Caco-2 (cell line): ENCODE measurements at regions not wholly inside any gene's neighbourhood (a gene's known extent, or its start where the extent isn't known, plus 50 kb on each side); places are given as distances from the start of the nearest gene placed in this dataset.

Source experiments
- BruUV-seq: library from RNA; stranded (reverse); fragments of 400-500 nt; replicated peaks from 2 replicates; lab custom pipeline; 2021; lab: Mats Ljungman, UMichigan
- CTCF ChIA-PET: fragments of 300-600 bp; sonication (Branson Sonifier 250); formaldehyde crosslinking; loops from one replicate; lab custom pipeline; 2022; ENCODE audit warnings: antibody characterized with exemption; lab: Charles Lee
- POLR2A ChIA-PET: fragments of 300-600 bp; sonication (Branson Sonifier 250); formaldehyde crosslinking; loops from one replicate; lab custom pipeline; 2022; ENCODE audit warnings: antibody characterized with exemption; lab: Charles Lee
- DNase-seq, 2 experiments: peaks; one replicate each; pipeline versions ENCODE4 v3.0.0 to v3.0.0-alpha.2; 2020 to 2022
- H3K27me3 ChIP-seq: replicated peaks from 2 replicates; pipeline ENCODE4 v1.6.0; 2011; ENCODE audit warnings: low read length; ENCODE audit not compliant: control insufficient read depth, insufficient read depth
- H3K36me3 ChIP-seq: 2 replicates; pipeline ENCODE4 v1.5.1; 2011; ENCODE audit warnings: low read length; ENCODE audit not compliant: control insufficient read depth, insufficient read depth
- H3K4me1 ChIP-seq: fragments of 250-450 bp; sonication (Bioruptor Pico); 2 replicates; pipeline ENCODE4 v1.5.1; 2020; ENCODE audit warnings: mild to moderate bottlenecking
- H3K4me3 ChIP-seq: 2 replicates; pipeline ENCODE4 v1.5.1; 2011; ENCODE audit warnings: low read depth, mild to moderate bottlenecking, control low read depth, low read length
- H3K9me3 ChIP-seq: fragments of 250-450 bp; sonication (Bioruptor Pico); 2 replicates; pipeline ENCODE4 v1.5.1; 2020; ENCODE audit warnings: mild to moderate bottlenecking, moderate library complexity
- H3K27ac Mint-ChIP-seq: one replicate; pipeline ENCODE4 v1.8.0; 2022; ENCODE audit warnings: mixed read lengths; ENCODE audit not compliant: unreplicated experiment
- H3K27me3 Mint-ChIP-seq: one replicate; pipeline ENCODE4 v1.8.0; 2022; ENCODE audit warnings: mixed read lengths; ENCODE audit not compliant: insufficient read depth, unreplicated experiment
- H3K36me3 Mint-ChIP-seq: one replicate; pipeline ENCODE4 v1.8.0; 2022; ENCODE audit warnings: mild to moderate bottlenecking, mixed read lengths; ENCODE audit not compliant: insufficient read depth, unreplicated experiment
- H3K4me1 Mint-ChIP-seq: one replicate; pipeline ENCODE4 v1.8.0; 2022; ENCODE audit warnings: low read depth, mixed read lengths; ENCODE audit not compliant: unreplicated experiment
- H3K4me3 Mint-ChIP-seq: one replicate; pipeline ENCODE4 v1.8.0; 2022; ENCODE audit warnings: mild to moderate bottlenecking, moderate library complexity, mixed read lengths; ENCODE audit not compliant: unreplicated experiment
- H3K9me3 Mint-ChIP-seq: one replicate; pipeline ENCODE4 v1.8.0; 2022; ENCODE audit warnings: mixed read lengths; ENCODE audit not compliant: unreplicated experiment
- intact Hi-C: fragments of 100-400 bp; cut with micrococcal nuclease; formaldehyde crosslinking; loops from one replicate; pipeline ENCODE4 v1.10.0; 2022; ENCODE audit not compliant: unreplicated experiment
- TF ChIP-seq, protein P1 (sequence below), 2 experiments: fragments of 200-600 bp in 1 of 2; IDR thresholded peaks; 1 replicate in 1 of 2; 2 replicates in 1 of 2; pipeline versions ENCODE4 v1.5.1 to v1.8.0; 2011 to 2022; ENCODE audit warnings: antibody characterized with exemption in 1 of 2, control low read depth in 1 of 2, inconsistent platforms in 1 of 2, low read depth in 1 of 2, low read length in 1 of 2, mild to moderate bottlenecking in 1 of 2, moderate library complexity in 1 of 2; ENCODE audit not compliant: insufficient read depth in 1 of 2, severe bottlenecking in 1 of 2, unreplicated experiment in 1 of 2

DNA sequence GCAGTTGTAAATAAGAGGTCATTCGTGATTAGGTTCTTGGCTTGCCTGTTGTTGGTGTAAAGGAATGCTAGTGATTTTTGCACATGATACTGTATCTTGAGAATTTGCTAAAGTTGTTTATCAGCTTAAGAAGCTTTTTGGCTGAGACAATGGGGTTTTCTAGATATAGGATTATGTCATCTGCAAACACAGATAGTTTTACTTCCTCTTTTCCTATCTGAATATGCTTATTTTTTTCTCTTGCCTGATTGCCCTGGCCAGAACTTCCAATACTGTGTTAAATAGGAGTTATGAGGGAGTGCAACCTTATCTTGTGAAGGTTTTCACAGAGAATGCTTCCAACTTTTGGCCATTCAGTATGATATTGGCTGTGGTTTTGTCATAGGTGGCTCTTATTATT is 576.1 kb upstream of the RGS18 start:
- Histone ChIP-seq H3K27me3 (no peaks in the 10 kb centered on the region), H3K9me3 (no peaks in the 10 kb centered on the region), H3K4me1 (no peaks in the 10 kb centered on the region), H3K36me3 (no peaks in the 10 kb centered on the region), H3K4me3 (no peak overlapping the region)
- POLR2A ChIA-PET: no interaction called here
- Mint-ChIP-seq H3K36me3 (no peaks in the 10 kb centered on the region), H3K27ac (no peak overlapping the region), H3K9me3 (no peaks in the 10 kb centered on the region), H3K4me3 (no peak overlapping the region), H3K4me1 (no peaks in the 10 kb centered on the region), H3K27me3 (peaks cover 3% of the 10 kb centered on the region)
- intact Hi-C loops: no loop called here
- no TSS peak for BruUV-seq
- TF ChIP-seq, protein P1, sequence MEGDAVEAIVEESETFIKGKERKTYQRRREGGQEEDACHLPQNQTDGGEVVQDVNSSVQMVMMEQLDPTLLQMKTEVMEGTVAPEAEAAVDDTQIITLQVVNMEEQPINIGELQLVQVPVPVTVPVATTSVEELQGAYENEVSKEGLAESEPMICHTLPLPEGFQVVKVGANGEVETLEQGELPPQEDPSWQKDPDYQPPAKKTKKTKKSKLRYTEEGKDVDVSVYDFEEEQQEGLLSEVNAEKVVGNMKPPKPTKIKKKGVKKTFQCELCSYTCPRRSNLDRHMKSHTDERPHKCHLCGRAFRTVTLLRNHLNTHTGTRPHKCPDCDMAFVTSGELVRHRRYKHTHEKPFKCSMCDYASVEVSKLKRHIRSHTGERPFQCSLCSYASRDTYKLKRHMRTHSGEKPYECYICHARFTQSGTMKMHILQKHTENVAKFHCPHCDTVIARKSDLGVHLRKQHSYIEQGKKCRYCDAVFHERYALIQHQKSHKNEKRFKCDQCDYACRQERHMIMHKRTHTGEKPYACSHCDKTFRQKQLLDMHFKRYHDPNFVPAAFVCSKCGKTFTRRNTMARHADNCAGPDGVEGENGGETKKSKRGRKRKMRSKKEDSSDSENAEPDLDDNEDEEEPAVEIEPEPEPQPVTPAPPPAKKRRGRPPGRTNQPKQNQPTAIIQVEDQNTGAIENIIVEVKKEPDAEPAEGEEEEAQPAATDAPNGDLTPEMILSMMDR (IDR thresholded peaks at IDR 0.05; ENCODE audit: insufficient read depth in 1 of 2, low read depth in 1 of 2, low read length in 1 of 2, severe bottlenecking in 1 of 2, unreplicated experiment in 1 of 2): no peak
- CTCF ChIA-PET: no interaction called here
- no peak for DNase-seq

DNA sequence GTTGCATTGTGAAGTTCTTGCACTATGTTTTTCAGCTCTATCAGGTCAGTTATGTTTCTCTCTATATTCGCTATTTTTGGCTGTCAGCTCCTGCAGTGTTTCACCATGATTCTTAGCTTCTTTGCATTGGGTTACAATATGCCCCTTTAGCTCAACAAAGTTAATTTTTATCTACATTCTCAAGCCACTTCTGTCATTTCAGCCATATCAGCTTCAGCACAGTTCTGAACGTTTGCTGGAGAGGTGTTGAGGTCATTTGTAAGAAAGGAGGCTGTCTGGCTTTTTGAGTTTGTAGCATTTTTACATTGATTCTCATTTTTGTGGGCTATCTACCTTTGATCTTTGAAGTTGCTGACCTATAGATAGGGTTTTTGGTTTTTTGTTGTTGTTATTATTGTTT is 573.2 kb upstream of the RGS18 start:
- ChIA-PET POLR2A (no interaction called here), CTCF (no interaction called here)
- H3K4me1 ChIP-seq: no peaks in the 10 kb centered on the region
- Mint-ChIP-seq H3K4me3 (no peak overlapping the region), H3K9me3 (no peaks in the 10 kb centered on the region), H3K27ac (no peak overlapping the region), H3K27me3 (peaks cover 3% of the 10 kb centered on the region), H3K4me1 (no peaks in the 10 kb centered on the region), H3K36me3 (no peaks in the 10 kb centered on the region)
- no peak overlapping the region for H3K4me3 ChIP-seq
- DNase-seq: no peak
- intact Hi-C loops: no loop called here
- BruUV-seq: no TSS peak
- H3K36me3 ChIP-seq: no peaks in the 10 kb centered on the region
- TF ChIP-seq, protein P1 (IDR thresholded peaks at IDR 0.05; ENCODE audit: insufficient read depth in 1 of 2, low read depth in 1 of 2, low read length in 1 of 2, severe bottlenecking in 1 of 2, unreplicated experiment in 1 of 2): no peak
- no peaks in the 10 kb centered on the region for H3K9me3 ChIP-seq
- H3K27me3 ChIP-seq: no peaks in the 10 kb centered on the region

DNA sequence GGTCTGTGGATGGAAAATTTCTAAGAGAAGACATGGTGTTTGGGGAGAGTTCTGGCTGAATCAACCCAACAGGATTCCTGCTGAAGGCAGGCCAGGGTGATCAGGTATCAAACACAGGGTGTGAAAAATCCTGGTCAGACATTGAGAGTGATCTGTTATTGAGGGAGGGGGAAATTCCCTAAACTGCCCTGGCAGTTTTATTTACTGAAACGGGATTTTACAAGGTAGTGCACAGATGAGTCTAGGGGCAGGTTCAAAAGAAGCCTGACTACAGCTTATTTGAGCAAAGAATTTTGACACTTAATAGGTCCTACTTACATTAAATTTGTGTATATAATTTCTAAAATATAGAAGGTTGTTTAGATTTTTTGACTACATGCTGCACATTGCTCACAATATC is 569.4 kb upstream of the RGS18 start:
- intact Hi-C loops: no loop called here
- Mint-ChIP-seq H3K4me1 (no peaks in the 10 kb centered on the region), H3K27ac (no peak overlapping the region), H3K4me3 (no peak overlapping the region), H3K27me3 (peaks cover 2% of the 10 kb centered on the region), H3K9me3 (no peaks in the 10 kb centered on the region), H3K36me3 (no peaks in the 10 kb centered on the region)
- TF ChIP-seq, protein P1 (IDR thresholded peaks at IDR 0.05; ENCODE audit: insufficient read depth in 1 of 2, low read depth in 1 of 2, low read length in 1 of 2, severe bottlenecking in 1 of 2, unreplicated experiment in 1 of 2): no peak
- H3K4me3 ChIP-seq: no peak overlapping the region
- ChIA-PET CTCF (no interaction called here), POLR2A (no interaction called here)
- H3K36me3 ChIP-seq: no peaks in the 10 kb centered on the region
- no peaks in the 10 kb centered on the region for H3K4me1 ChIP-seq
- no peaks in the 10 kb centered on the region for H3K27me3 ChIP-seq
- no peak for DNase-seq
- H3K9me3 ChIP-seq: no peaks in the 10 kb centered on the region
- no TSS peak for BruUV-seq
